Pancreas (tissue), 10 donors: ENCODE measurements at regions not wholly inside any gene's neighbourhood (a gene's known extent, or its start where the extent isn't known, plus 50 kb on each side); places are given as distances from the start of the nearest gene placed in this dataset.
A peak's percentile ranks its signal among the peaks of the same experiment; 100 is the strongest.

Experiments
- ATAC-seq, 4 donors: fragments of 200-7000 bp; cut with Tn5 transposase; one replicate each; pipeline versions ENCODE4 v1.8.0 to v1.9.1; 2020; ENCODE audit warnings: mild to moderate bottlenecking in 4 of 4, moderate library complexity in 4 of 4
- DNase-seq, 6 donors: peaks; one replicate each; pipeline ENCODE4 v3.0.0-alpha.2; 2020
- FAIRE-seq: peaks from 2 replicates; lab custom pipeline; 2012; peaks lifted over from hg19 to GRCh38; lab: Jason Lieb, UNC
- H3K27ac ChIP-seq, 4 donors: fragments of 200-600 bp; sonication (generic); 1 replicate in 3 of 4; 2 replicates in 1 of 4; pipeline versions ENCODE4 v1.5.0 to v1.8.0; 2020
- H3K27me3 ChIP-seq, 4 donors: fragments of 200-600 bp; one replicate each; pipeline ENCODE4 v1.8.0; 2021
- H3K36me3 ChIP-seq, 3 donors: fragments of 200-600 bp; sonication (generic) in 1 of 3; one replicate each; pipeline versions ENCODE4 v1.5.0 to v1.8.0; 2020 to 2021
- H3K4me1 ChIP-seq, 3 donors: fragments of 200-600 bp; one replicate each; pipeline ENCODE4 v1.8.0; 2021
- H3K4me3 ChIP-seq, 4 donors: fragments of 200-600 bp; sonication (generic) in 2 of 4; one replicate each; pipeline versions ENCODE4 v1.5.0 to v1.8.0; 2020 to 2021
- H3K9me3 ChIP-seq, 4 donors: fragments of 200-600 bp; one replicate each; pipeline ENCODE4 v1.8.0; 2021
- WGBS, 2 donors: extraction: QIAGEN DNeasy Blood & Tissue Kit; methylation state at CpG; one replicate each; pipeline ENCODE4 v1.1.7; 2013; 5-methylcytosine and 5-hydroxymethylcytosine counted together
- intact Hi-C, 3 donors: fragments of 100-400 bp; cut with DNase I; formaldehyde crosslinking; loops; one replicate each; pipeline versions ENCODE4 v1.11.1 to v1.14.2; 2022
- TF ChIP-seq, protein P1 (sequence below), 4 donors: fragments of 200-600 bp; sonication (generic) in 3 of 4; IDR thresholded peaks; one replicate each; pipeline versions ENCODE4 v1.5.0 to v1.8.0; 2021; ENCODE audit warnings: antibody characterized with exemption in 4 of 4
- donor health status: healthy with polysubstance abuse.
- donor health status: DM: no; HTN: no; CAD: no; lungs with moderate emphysema.
- donor health status: DM: no; HTN: no; CAD: no.
- donor health status: control.
- donor health status: control.
- donor health status: Bipolar disorder and iron deficiency.
- donor health status: DM: yes; HTN: yes; CAD: no.
- donor health status: DM: no; HTN: no; CAD: no.
- donor health status: DM: no; HTN: no; CAD: no.
- donor health status: DM: yes; HTN: yes; CAD: no.

DNA sequence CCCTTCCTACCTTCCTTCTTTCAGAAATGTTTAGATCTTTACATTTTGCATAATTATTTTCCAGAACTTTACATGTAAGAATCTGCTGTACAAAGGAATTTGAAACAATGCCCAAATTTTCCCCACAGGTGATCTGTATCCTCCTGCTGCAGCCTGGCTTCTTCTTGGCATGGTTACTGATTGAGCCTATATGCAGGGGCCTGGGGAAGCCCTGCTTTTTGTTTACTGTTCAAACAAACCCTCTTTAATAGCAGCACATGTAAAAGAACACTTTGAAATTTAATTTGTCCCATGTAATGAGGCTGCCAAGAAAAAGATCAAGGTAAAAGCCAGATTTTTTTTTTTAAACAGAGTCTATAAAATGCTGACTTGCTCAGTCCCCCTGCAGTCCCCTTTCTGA is 432.2 kb downstream of the TUSC7 start:
- no peak for DNase-seq
- TF ChIP-seq, protein P1, sequence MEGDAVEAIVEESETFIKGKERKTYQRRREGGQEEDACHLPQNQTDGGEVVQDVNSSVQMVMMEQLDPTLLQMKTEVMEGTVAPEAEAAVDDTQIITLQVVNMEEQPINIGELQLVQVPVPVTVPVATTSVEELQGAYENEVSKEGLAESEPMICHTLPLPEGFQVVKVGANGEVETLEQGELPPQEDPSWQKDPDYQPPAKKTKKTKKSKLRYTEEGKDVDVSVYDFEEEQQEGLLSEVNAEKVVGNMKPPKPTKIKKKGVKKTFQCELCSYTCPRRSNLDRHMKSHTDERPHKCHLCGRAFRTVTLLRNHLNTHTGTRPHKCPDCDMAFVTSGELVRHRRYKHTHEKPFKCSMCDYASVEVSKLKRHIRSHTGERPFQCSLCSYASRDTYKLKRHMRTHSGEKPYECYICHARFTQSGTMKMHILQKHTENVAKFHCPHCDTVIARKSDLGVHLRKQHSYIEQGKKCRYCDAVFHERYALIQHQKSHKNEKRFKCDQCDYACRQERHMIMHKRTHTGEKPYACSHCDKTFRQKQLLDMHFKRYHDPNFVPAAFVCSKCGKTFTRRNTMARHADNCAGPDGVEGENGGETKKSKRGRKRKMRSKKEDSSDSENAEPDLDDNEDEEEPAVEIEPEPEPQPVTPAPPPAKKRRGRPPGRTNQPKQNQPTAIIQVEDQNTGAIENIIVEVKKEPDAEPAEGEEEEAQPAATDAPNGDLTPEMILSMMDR (IDR thresholded peaks at IDR 0.05) = no peak
- Histone ChIP-seq H3K9me3 (no peaks in the 10 kb centered on the region), H3K27me3 (no peaks in the 10 kb centered on the region), H3K4me3 (no peak overlapping the region), H3K27ac (no peak overlapping the region), H3K36me3 (no peaks in the 10 kb centered on the region), H3K4me1 (no peaks in the 10 kb centered on the region)
- intact Hi-C loops = no loop called here
- no peak for ATAC-seq
- FAIRE-seq = no peak

DNA sequence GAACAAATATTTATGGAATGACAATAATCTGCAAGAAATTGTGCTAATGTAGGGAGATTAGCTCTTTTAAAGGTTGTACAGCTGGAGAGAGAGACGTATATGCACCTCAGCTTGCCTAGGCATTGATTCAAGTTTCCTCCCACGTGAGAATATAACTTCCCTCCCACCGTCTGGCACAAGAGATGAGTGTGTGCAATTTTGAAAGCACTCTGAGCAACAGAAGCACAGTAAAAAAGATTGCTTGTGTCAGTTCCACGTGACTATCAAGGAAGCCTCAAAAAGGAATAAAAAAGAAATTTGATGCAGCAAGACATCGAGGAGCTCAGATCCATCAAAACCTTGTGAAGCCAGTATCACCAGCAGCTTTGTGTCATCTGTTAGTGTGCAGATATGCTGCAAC is 435.3 kb downstream of the TUSC7 start:
- FAIRE-seq (no peak), DNase-seq (no peak), ATAC-seq (peak in 1 of 4 donors; percentile 36)
- Histone ChIP-seq H3K27me3 (no peaks in the 10 kb centered on the region), H3K9me3 (no peaks in the 10 kb centered on the region), H3K4me1 (no peaks in the 10 kb centered on the region), H3K4me3 (no peak overlapping the region), H3K36me3 (no peaks in the 10 kb centered on the region), H3K27ac (no peak overlapping the region)
- intact Hi-C loops = no loop called here
- TF ChIP-seq, protein P1 (IDR thresholded peaks at IDR 0.05) = no peak
- WGBS, 2 donors = 33 to 40% methylated on average over 5 of the region's 5 CpGs

DNA sequence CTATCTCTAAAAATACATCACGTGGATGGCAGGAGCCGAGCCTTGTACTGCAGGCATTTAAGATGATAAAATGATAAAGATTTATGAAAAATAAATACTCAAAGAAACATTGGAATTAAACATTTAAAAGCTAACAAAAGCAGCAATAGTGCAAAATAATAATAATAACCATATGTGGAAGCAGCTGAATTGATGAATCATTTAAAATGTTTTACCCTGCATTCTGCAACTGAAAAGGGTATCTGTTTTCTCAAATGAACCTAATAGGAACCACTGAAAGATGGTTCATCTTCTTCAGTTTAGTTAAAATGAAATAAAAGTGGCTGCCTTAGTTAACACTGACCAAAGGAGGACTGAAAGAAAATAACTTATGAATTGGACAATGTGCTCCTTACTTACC is 436.1 kb downstream of the TUSC7 start:
- ATAC-seq (no peak), FAIRE-seq (no peak), DNase-seq (no peak)
- no peak overlapping the region for H3K4me3 ChIP-seq
- intact Hi-C loops = no loop called here
- H3K27me3 ChIP-seq = no peaks in the 10 kb centered on the region
- H3K9me3 ChIP-seq = no peaks in the 10 kb centered on the region
- H3K36me3 ChIP-seq = no peaks in the 10 kb centered on the region
- 64 to 77% methylated on average over 2 of the region's 2 CpGs for WGBS, 2 donors
- H3K4me1 ChIP-seq = no peaks in the 10 kb centered on the region
- TF ChIP-seq, protein P1 (IDR thresholded peaks at IDR 0.05) = no peak
- no peak overlapping the region for H3K27ac ChIP-seq

DNA sequence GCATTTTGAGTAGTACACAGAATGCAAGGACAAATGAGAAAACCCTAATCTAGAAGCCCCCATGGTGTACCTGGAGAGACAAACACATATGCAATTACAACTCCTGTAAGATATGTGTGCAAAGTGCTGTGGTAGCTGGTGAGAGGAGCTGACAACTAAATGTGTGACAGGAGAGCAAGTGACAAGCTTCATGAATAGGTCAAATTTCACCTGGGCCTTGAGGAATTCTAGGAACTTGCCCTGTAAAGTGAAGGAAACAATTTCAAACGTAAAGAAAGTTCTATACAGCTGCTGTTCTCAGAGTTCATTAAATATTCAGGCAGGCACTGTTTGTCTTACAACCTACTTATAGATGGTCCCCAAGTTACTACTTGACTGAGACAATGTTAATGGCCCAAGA is 437.0 kb downstream of the TUSC7 start:
- Histone ChIP-seq H3K27me3 (no peaks in the 10 kb centered on the region), H3K36me3 (no peaks in the 10 kb centered on the region), H3K27ac (no peak overlapping the region), H3K4me3 (no peak overlapping the region), H3K4me1 (no peaks in the 10 kb centered on the region), H3K9me3 (no peaks in the 10 kb centered on the region)
- intact Hi-C loops = no loop called here
- WGBS, 2 donors = 53 to 60% methylated on average over 1 of the region's 1 CpG
- TF ChIP-seq, protein P1 (IDR thresholded peaks at IDR 0.05) = no peak
- ATAC-seq = no peak
- DNase-seq = no peak
- FAIRE-seq = no peak

DNA sequence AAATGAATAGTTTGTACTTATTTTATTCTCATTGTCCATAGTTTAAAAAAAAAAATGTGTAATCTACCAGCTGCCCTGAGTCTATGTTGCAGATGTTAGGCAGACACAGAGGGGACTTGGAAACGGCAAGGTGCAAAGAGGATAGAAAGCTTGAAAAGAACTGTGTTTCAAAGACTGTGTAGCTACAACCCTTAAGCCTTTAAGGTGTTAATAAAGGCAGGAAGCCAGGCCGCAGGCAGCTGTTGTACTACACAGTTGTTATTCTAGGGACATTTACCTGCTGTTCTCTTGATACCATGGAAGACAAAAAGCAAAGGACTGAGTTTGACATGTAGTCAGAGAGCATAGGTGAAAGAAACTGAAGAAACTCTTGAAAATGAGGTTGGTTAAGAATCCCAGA is 440.0 kb downstream of the TUSC7 start:
- H3K4me1 ChIP-seq = no peaks in the 10 kb centered on the region
- intact Hi-C loops = no loop called here
- FAIRE-seq (no peak), ATAC-seq (no peak), DNase-seq (no peak)
- TF ChIP-seq, protein P1 (IDR thresholded peaks at IDR 0.05) = no peak
- no peak overlapping the region for H3K4me3 ChIP-seq
- H3K27me3 ChIP-seq = no peaks in the 10 kb centered on the region
- no peaks in the 10 kb centered on the region for H3K36me3 ChIP-seq
- H3K27ac ChIP-seq = no peak overlapping the region
- WGBS, 2 donors = 56 to 60% methylated on average over 2 of the region's 2 CpGs
- H3K9me3 ChIP-seq = no peaks in the 10 kb centered on the region
